ENCODE measurements at regions not wholly inside any gene's neighbourhood (a gene's known extent, or its start where the extent isn't known, plus 50 kb on each side); places are given as distances from the start of the nearest gene placed in this dataset.

- TF ChIP-seq ZNF274 (IDR thresholded peaks at IDR 0.05; ENCODE audit: low read depth, low read length) (no peak), SUZ12 (IDR thresholded peaks at IDR 0.05; ENCODE audit: extremely low read depth, insufficient read depth, insufficient read length) (no peak), YY1 (IDR thresholded peaks at IDR 0.05; ENCODE audit: insufficient read depth, insufficient read length) (no peak)
Measured at GRCh38 chr7:127512663-127513062, 72.7 kb downstream of the GCC1 start.
